ENCODE measurements at regions not wholly inside any gene's neighbourhood (a gene's known extent, or its start where the extent isn't known, plus 50 kb on each side); places are given as distances from the start of the nearest gene placed in this dataset.

GRCh38 chr6:140713495-140713894 lies 1339.0 kb upstream of the CITED2 start:
- TF ChIP-seq TAF1 (IDR thresholded peaks at IDR 0.05; ENCODE audit: low read depth), result no peak
- TF ChIP-seq CTCF (IDR thresholded peaks at IDR 0.05; ENCODE audit: poor library complexity, severe bottlenecking), result no peak
- TF ChIP-seq REST (IDR thresholded peaks at IDR 0.05; ENCODE audit: borderline replicate concordance), result no peak
- no peak for TF ChIP-seq EZH2 (IDR thresholded peaks at IDR 0.05; ENCODE audit: borderline replicate concordance, insufficient read depth, low read length, poor library complexity, severe bottlenecking)
- no peak for TF ChIP-seq SMC3 (conservative IDR thresholded peaks at IDR 0.05; ENCODE audit: poor library complexity)
- TF ChIP-seq POLR2AphosphoS5 (IDR thresholded peaks at IDR 0.05), result no peak
- TF ChIP-seq EP300 (conservative IDR thresholded peaks at IDR 0.05; ENCODE audit: poor library complexity, severe bottlenecking), result no peak
- no peak for TF ChIP-seq RAD21 (conservative IDR thresholded peaks at IDR 0.05)
- no peak for TF ChIP-seq MXI1 (conservative IDR thresholded peaks at IDR 0.05; ENCODE audit: poor library complexity, severe bottlenecking)

Data from neural cell (in vitro differentiated cells).